Right lobe of liver (tissue), 4 donors: ENCODE measurements at regions not wholly inside any gene's neighbourhood (a gene's known extent, or its start where the extent isn't known, plus 50 kb on each side); places are given as distances from the start of the nearest gene placed in this dataset.
A peak's percentile ranks its signal among the peaks of the same experiment; 100 is the strongest.

Experiments used
- CTCF ChIP-seq, 4 donors: fragments of 200-600 bp in 3 of 4; fragments of 450-650 bp in 1 of 4; IDR thresholded peaks; one replicate each; pipeline versions ENCODE4 v1.5.1 to v1.8.0; 2016 to 2022; ENCODE audit warnings: antibody characterized with exemption in 4 of 4, mild to moderate bottlenecking in 2 of 4
- POLR2A ChIP-seq: fragments of 450-650 bp; IDR thresholded peaks from one replicate; pipeline ENCODE4 v1.6.1; 2017; ENCODE audit warnings: antibody characterized with exemption, mild to moderate bottlenecking
- donor health status: DM: no; HTN: no; CAD: no.
- donor health status: DM: no; HTN: no; CAD: no.
- donor health status: DM: no; HTN: yes; CAD: no.

DNA sequence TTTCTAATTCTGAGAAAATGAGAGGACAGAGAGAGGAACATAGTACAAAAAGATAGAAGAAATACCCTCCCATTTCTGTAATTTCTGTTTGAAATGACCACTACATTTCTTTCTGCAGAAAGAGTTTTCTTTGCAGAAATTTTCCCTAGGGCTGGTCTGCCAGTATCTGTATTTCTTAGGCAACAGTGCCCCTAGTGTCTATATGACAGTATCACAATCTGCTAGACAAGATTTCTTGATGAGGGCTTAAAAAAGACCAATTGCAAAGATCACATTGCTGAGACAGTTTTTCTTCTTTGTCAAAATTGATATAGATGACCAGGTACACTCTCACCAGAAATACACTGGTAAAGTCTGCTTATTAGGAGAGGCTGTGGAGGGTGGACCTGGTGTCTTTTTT is 81.0 kb upstream of the ZDHHC15 start:
- TF ChIP-seq CTCF (IDR thresholded peaks at IDR 0.05) (peak; percentile 63 to 78 (median 74)), POLR2A (no peak)
